Liver (tissue), 6 donors: ENCODE measurements at regions not wholly inside any gene's neighbourhood (a gene's known extent, or its start where the extent isn't known, plus 50 kb on each side); places are given as distances from the start of the nearest gene placed in this dataset.
A peak's percentile ranks its signal among the peaks of the same experiment; 100 is the strongest.

ENCODE experiments used
- DNase-seq: peaks from one replicate; pipeline ENCODE4 v3.0.0-alpha.2; 2017; ENCODE audit warnings: low spot score
- H3K27ac ChIP-seq, 2 donors: one replicate each; pipeline ENCODE4 v1.7.0; 2013; ENCODE audit warnings: inconsistent platforms in 2 of 2, low read length in 2 of 2, control low read depth in 1 of 2, low read depth in 1 of 2, mild to moderate bottlenecking in 1 of 2
- H3K27me3 ChIP-seq, 4 donors: one replicate each; pipeline versions ENCODE4 v1.6.1 to v1.7.0; 2013; ENCODE audit warnings: low read length in 3 of 4, inconsistent platforms in 1 of 4, mild to moderate bottlenecking in 1 of 4, moderate library complexity in 1 of 4; ENCODE audit not compliant: control insufficient read depth in 4 of 4, insufficient read depth in 4 of 4
- H3K36me3 ChIP-seq, 4 donors: one replicate each; pipeline versions ENCODE4 v1.6.1 to v1.7.0; 2013; ENCODE audit warnings: low read length in 3 of 4, mild to moderate bottlenecking in 3 of 4, low read depth in 1 of 4, moderate library complexity in 1 of 4; ENCODE audit not compliant: control insufficient read depth in 4 of 4, insufficient read depth in 3 of 4
- H3K4me1 ChIP-seq, 4 donors: one replicate each; pipeline versions ENCODE4 v1.6.1 to v1.7.0; 2013; ENCODE audit warnings: low read length in 3 of 4, mild to moderate bottlenecking in 3 of 4, moderate library complexity in 1 of 4; ENCODE audit not compliant: control insufficient read depth in 4 of 4, insufficient read depth in 4 of 4
- H3K4me3 ChIP-seq, 3 donors: one replicate each; pipeline versions ENCODE4 v1.6.1 to v1.7.0; 2013; ENCODE audit warnings: low read length in 3 of 3, control low read depth in 1 of 3, low read depth in 1 of 3, mild to moderate bottlenecking in 1 of 3
- H3K9ac ChIP-seq, 2 donors: one replicate each; pipeline ENCODE4 v1.7.0; 2013; ENCODE audit warnings: low read length in 2 of 2, mild to moderate bottlenecking in 2 of 2, moderate library complexity in 2 of 2, control low read depth in 1 of 2, low read depth in 1 of 2
- H3K9me3 ChIP-seq, 4 donors: one replicate each; pipeline versions ENCODE4 v1.6.1 to v1.7.0; 2013; ENCODE audit warnings: low read length in 3 of 4; ENCODE audit not compliant: control insufficient read depth in 4 of 4
- EGR1 ChIP-seq, 2 donors: IDR thresholded peaks; 2 replicates each; pipeline ENCODE4 v1.6.1; 2016 to 2018; ENCODE audit warnings: antibody characterized with exemption in 2 of 2, low read depth in 2 of 2
- FOXA2 ChIP-seq: IDR thresholded peaks from 2 replicates; pipeline ENCODE4 v1.6.1; 2016; ENCODE audit warnings: antibody characterized with exemption
- GABPA ChIP-seq, 2 donors: IDR thresholded peaks in 1 of 2; conservative IDR thresholded peaks in 1 of 2; 2 replicates each; pipeline ENCODE4 v1.6.1; 2016; ENCODE audit warnings: antibody characterized with exemption in 2 of 2, mild to moderate bottlenecking in 1 of 2, moderate library complexity in 1 of 2
- HNF4G ChIP-seq: IDR thresholded peaks from 2 replicates; pipeline ENCODE4 v1.6.1; 2016; ENCODE audit warnings: antibody characterized with exemption
- JUND ChIP-seq, 2 donors: IDR thresholded peaks; 2 replicates each; pipeline ENCODE4 v1.6.1; 2016; ENCODE audit warnings: antibody characterized with exemption in 2 of 2
- NR2F2 ChIP-seq: IDR thresholded peaks from 2 replicates; pipeline ENCODE4 v1.6.1; 2016; ENCODE audit warnings: antibody characterized with exemption
- RAD21 ChIP-seq, 2 donors: IDR thresholded peaks; 2 replicates each; pipeline ENCODE4 v1.6.1; 2016; ENCODE audit warnings: antibody characterized with exemption in 2 of 2, mild to moderate bottlenecking in 2 of 2
- RXRA ChIP-seq, 2 donors: IDR thresholded peaks; 2 replicates each; pipeline ENCODE4 v1.6.1; 2017 to 2018; ENCODE audit warnings: antibody characterized with exemption in 2 of 2, mild to moderate bottlenecking in 1 of 2
- SP1 ChIP-seq: IDR thresholded peaks from 2 replicates; pipeline ENCODE4 v1.6.1; 2018; ENCODE audit warnings: antibody characterized with exemption, mild to moderate bottlenecking
- YY1 ChIP-seq: IDR thresholded peaks from 2 replicates; pipeline ENCODE4 v1.6.1; 2016; ENCODE audit warnings: antibody characterized with exemption, mild to moderate bottlenecking
- ZBTB33 ChIP-seq: IDR thresholded peaks from 2 replicates; pipeline ENCODE4 v1.6.1; 2016; ENCODE audit warnings: antibody characterized with exemption
- TF ChIP-seq, protein P1 (sequence below): IDR thresholded peaks from 2 replicates; pipeline ENCODE4 v1.6.1; 2016; ENCODE audit warnings: antibody characterized with exemption, mild to moderate bottlenecking
- donor health status: healthy.
- donor health status: healthy.
- donor health status: healthy.

DNA sequence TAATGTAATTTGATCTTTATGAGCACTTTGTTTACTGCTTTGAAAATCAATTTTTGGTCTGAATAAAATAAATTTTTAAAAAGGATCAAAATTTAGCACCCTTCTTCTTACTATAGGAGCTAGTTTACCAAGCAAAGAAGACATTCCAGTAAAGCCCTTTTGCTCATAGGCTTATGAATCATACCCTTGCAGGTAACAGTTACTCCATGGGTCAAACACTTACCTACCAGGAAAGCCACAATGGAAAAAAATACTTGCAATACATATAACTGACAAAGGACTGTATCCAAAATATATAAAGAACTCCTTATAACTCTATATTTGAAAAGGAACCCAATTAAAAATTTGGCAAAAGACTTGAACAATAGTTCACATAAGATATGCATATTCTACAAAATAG lies 66.6 kb downstream of the SHOC1 start:
- TF ChIP-seq JUND (IDR thresholded peaks at IDR 0.05) = no peak
- TF ChIP-seq FOXA2 = no peak
- no peak for TF ChIP-seq YY1
- no peak for TF ChIP-seq HNF4G
- no peak for TF ChIP-seq SP1
- TF ChIP-seq RAD21 (IDR thresholded peaks at IDR 0.05) = no peak
- no peak for TF ChIP-seq ZBTB33
- no peak for TF ChIP-seq NR2F2
- TF ChIP-seq EGR1 (IDR thresholded peaks at IDR 0.05; ENCODE audit: low read depth in 2 of 2) = no peak
- no peak for TF ChIP-seq RXRA (IDR thresholded peaks at IDR 0.05)
- no peak for DNase-seq

DNA sequence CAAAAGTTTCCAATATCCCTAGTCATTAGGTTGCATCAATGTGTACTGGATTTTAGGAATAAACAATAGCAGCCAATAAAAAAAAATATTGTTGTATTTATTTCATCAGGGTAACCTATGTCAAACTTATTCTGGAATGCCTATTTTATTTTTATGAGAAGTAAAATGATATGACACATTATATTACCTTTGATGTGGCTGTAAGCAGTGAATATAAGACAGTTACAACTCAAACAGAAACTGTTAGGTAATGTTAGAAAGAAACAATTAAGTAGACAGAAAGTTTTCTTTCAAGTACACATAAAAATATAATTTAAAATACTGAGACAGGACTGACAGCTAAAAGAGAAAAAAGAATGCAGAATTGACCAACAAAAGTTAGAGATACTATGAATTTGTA lies 65.5 kb downstream of the GNG10 start:
- Histone ChIP-seq H3K9me3 (no peaks in the 10 kb centered on the region), H3K36me3 (no peaks in the 10 kb centered on the region), H3K4me1 (no peaks in the 10 kb centered on the region), H3K27me3 (no peaks in the 10 kb centered on the region), H3K4me3 (no peak overlapping the region), H3K27ac (no peak overlapping the region), H3K9ac (no peak overlapping the region)
- TF ChIP-seq, protein P1, sequence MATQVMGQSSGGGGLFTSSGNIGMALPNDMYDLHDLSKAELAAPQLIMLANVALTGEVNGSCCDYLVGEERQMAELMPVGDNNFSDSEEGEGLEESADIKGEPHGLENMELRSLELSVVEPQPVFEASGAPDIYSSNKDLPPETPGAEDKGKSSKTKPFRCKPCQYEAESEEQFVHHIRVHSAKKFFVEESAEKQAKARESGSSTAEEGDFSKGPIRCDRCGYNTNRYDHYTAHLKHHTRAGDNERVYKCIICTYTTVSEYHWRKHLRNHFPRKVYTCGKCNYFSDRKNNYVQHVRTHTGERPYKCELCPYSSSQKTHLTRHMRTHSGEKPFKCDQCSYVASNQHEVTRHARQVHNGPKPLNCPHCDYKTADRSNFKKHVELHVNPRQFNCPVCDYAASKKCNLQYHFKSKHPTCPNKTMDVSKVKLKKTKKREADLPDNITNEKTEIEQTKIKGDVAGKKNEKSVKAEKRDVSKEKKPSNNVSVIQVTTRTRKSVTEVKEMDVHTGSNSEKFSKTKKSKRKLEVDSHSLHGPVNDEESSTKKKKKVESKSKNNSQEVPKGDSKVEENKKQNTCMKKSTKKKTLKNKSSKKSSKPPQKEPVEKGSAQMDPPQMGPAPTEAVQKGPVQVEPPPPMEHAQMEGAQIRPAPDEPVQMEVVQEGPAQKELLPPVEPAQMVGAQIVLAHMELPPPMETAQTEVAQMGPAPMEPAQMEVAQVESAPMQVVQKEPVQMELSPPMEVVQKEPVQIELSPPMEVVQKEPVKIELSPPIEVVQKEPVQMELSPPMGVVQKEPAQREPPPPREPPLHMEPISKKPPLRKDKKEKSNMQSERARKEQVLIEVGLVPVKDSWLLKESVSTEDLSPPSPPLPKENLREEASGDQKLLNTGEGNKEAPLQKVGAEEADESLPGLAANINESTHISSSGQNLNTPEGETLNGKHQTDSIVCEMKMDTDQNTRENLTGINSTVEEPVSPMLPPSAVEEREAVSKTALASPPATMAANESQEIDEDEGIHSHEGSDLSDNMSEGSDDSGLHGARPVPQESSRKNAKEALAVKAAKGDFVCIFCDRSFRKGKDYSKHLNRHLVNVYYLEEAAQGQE = no peak
- TF ChIP-seq GABPA (IDR thresholded peaks at IDR 0.05 in 1 of 2, conservative IDR thresholded peaks at IDR 0.05 in 1 of 2) (peak in 1 of 2 donors; percentile 9), RXRA (IDR thresholded peaks at IDR 0.05) (no peak)
- no peak for DNase-seq

More for the DNA sequence above, 66.6 kb downstream of the SHOC1 start:
- H3K27ac ChIP-seq = no peak overlapping the region
- H3K9me3 ChIP-seq = no peaks in the 10 kb centered on the region
- no peaks in the 10 kb centered on the region for H3K4me1 ChIP-seq
- H3K27me3 ChIP-seq = no peaks in the 10 kb centered on the region
- H3K9ac ChIP-seq = no peak overlapping the region
- no peaks in the 10 kb centered on the region for H3K36me3 ChIP-seq
- H3K4me3 ChIP-seq = no peak overlapping the region

DNA sequence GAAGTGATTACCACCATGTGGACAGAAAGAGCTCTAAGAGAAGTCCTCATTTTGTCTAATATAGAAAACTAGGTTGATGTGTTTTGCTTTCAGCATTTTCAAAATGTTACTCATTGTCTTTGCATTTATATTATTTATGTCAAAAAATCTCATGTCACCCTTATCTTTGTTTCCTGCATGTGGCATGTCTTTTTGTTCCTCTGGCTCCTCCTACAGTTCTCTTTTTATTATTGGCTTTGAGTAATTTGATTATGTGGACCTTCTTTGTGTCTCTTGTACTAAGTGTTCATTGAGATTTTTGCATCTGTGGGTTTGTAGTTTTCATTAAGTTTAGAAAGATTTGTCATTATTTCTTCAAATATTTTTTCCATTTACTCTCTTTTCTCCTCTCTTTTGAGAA lies 58.8 kb downstream of the GNG10 start:
- no peak overlapping the region for H3K9ac ChIP-seq
- TF ChIP-seq RAD21 (IDR thresholded peaks at IDR 0.05) (peak; percentile 4 to 33), FOXA2 (no peak)
- H3K36me3 ChIP-seq = no peaks in the 10 kb centered on the region
- DNase-seq = no peak
- no peaks in the 10 kb centered on the region for H3K4me1 ChIP-seq
- no peak overlapping the region for H3K4me3 ChIP-seq
- no peaks in the 10 kb centered on the region for H3K9me3 ChIP-seq
- no peak overlapping the region for H3K27ac ChIP-seq
- H3K27me3 ChIP-seq = no peaks in the 10 kb centered on the region
